ENCODE measurements at regions not wholly inside any gene's neighbourhood (a gene's known extent, or its start where the extent isn't known, plus 50 kb on each side); places are given as distances from the start of the nearest gene placed in this dataset.

GRCh38 chr1:87204921-87205320 is 123.8 kb upstream of the LMO4 start:
- TF ChIP-seq EZH2 (IDR thresholded peaks at IDR 0.05; ENCODE audit: borderline replicate concordance) (no peak), CTCF (IDR thresholded peaks at IDR 0.05; ENCODE audit: poor library complexity) (no peak), EZH2phosphoT487 (IDR thresholded peaks at IDR 0.05; ENCODE audit: low read depth, severe bottlenecking, unreplicated experiment) (no peak)

Measured in hepatocyte (in vitro differentiated cells).